Hepatocyte (in vitro differentiated cells): ENCODE measurements at regions not wholly inside any gene's neighbourhood (a gene's known extent, or its start where the extent isn't known, plus 50 kb on each side); places are given as distances from the start of the nearest gene placed in this dataset.

Experiments
- DNase-seq: peaks from one replicate; pipeline ENCODE4 v3.0.0-alpha.2; 2016; ENCODE audit warnings: low spot score
- H2AFZ ChIP-seq: fragments of 200-600 bp; sonication (generic); 2 replicates; pipeline ENCODE4 v1.6.0; 2016; ENCODE audit warnings: antibody characterized with exemption, mild to moderate bottlenecking
- H3K27ac ChIP-seq: fragments of 200-600 bp; sonication (generic); 2 replicates; pipeline ENCODE4 v1.5.1; 2016; ENCODE audit warnings: mild to moderate bottlenecking
- H3K27me3 ChIP-seq: fragments of 200-600 bp; sonication (generic); 2 replicates; pipeline ENCODE4 v1.6.1; 2016
- H3K36me3 ChIP-seq: fragments of 200-600 bp; sonication (generic); replicated peaks from 2 replicates; pipeline ENCODE4 v1.5.1; 2016; ENCODE audit warnings: low read depth; ENCODE audit not compliant: insufficient read depth
- H3K4me1 ChIP-seq: fragments of 200-600 bp; sonication (generic); 2 replicates; pipeline ENCODE4 v1.5.1; 2016; ENCODE audit warnings: mild to moderate bottlenecking, moderate library complexity; ENCODE audit not compliant: insufficient read depth
- H3K4me2 ChIP-seq: fragments of 200-600 bp; sonication (generic); 2 replicates; pipeline ENCODE4 v1.6.0; 2016
- H3K4me3 ChIP-seq: fragments of 200-600 bp; sonication (generic); 2 replicates; pipeline ENCODE4 v1.5.1; 2016; ENCODE audit warnings: mild to moderate bottlenecking
- H3K79me2 ChIP-seq: fragments of 200-600 bp; sonication (generic); 2 replicates; pipeline ENCODE4 v1.6.0; 2017; ENCODE audit warnings: mild to moderate bottlenecking
- H3K9me2 ChIP-seq: fragments of 200-600 bp; sonication (generic); replicated peaks from 2 replicates; pipeline ENCODE4 v1.6.0; 2017; ENCODE audit warnings: mild to moderate bottlenecking; ENCODE audit not compliant: insufficient read depth
- H3K9me3 ChIP-seq: fragments of 200-600 bp; sonication (generic); 2 replicates; pipeline ENCODE4 v1.5.1; 2016; ENCODE audit warnings: low read depth, mild to moderate bottlenecking
- H4K20me1 ChIP-seq: fragments of 200-600 bp; sonication (generic); 2 replicates; pipeline ENCODE4 v1.6.0; 2016; ENCODE audit warnings: mild to moderate bottlenecking; ENCODE audit not compliant: insufficient read depth, poor library complexity, severe bottlenecking
- CTCF ChIP-seq: fragments of 200-600 bp; sonication (generic); IDR thresholded peaks from 2 replicates; pipeline ENCODE4 v1.5.1; 2016; ENCODE audit warnings: antibody characterized with exemption, mild to moderate bottlenecking; ENCODE audit not compliant: poor library complexity
- EZH2 ChIP-seq: fragments of 200-600 bp; sonication (generic); IDR thresholded peaks from 2 replicates; pipeline ENCODE4 v1.6.1; 2016; ENCODE audit warnings: antibody characterized with exemption, mild to moderate bottlenecking, borderline replicate concordance
- EZH2phosphoT487 ChIP-seq: fragments of 200-600 bp; sonication (generic); IDR thresholded peaks from one replicate; pipeline ENCODE4 v1.6.1; 2018; ENCODE audit warnings: antibody characterized with exemption, mild to moderate bottlenecking, low read depth, moderate library complexity; ENCODE audit not compliant: unreplicated experiment, severe bottlenecking
- WGBS: methylation state at CpG from one replicate; pipeline ENCODE4 v1.1.6; 2016; ENCODE audit warnings: low lambda C conversion rate; ENCODE audit errors: missing lambda C conversion rate; 5-methylcytosine and 5-hydroxymethylcytosine counted together

GRCh38 chr9:91151718-91152095 is 210.0 kb downstream of the AUH start:
- H3K27ac ChIP-seq: peak overlapping the region; percentile 45
- no peaks in the 10 kb centered on the region for H3K36me3 ChIP-seq
- no peaks in the 10 kb centered on the region for H3K4me1 ChIP-seq
- no peaks in the 10 kb centered on the region for H3K9me3 ChIP-seq
- TF ChIP-seq EZH2 (no peak), EZH2phosphoT487 (no peak), CTCF (no peak)
- no peaks in the 10 kb centered on the region for H3K9me2 ChIP-seq
- H4K20me1 ChIP-seq: no peaks in the 10 kb centered on the region
- H3K79me2 ChIP-seq: no peaks in the 10 kb centered on the region
- H3K27me3 ChIP-seq: no peaks in the 10 kb centered on the region
- no peak overlapping the region for H3K4me3 ChIP-seq
- no peak overlapping the region for H2AFZ ChIP-seq
- 82% methylated on average over 4 of the region's 4 CpGs for WGBS
- no peak for DNase-seq
- no peak overlapping the region for H3K4me2 ChIP-seq

DNA sequence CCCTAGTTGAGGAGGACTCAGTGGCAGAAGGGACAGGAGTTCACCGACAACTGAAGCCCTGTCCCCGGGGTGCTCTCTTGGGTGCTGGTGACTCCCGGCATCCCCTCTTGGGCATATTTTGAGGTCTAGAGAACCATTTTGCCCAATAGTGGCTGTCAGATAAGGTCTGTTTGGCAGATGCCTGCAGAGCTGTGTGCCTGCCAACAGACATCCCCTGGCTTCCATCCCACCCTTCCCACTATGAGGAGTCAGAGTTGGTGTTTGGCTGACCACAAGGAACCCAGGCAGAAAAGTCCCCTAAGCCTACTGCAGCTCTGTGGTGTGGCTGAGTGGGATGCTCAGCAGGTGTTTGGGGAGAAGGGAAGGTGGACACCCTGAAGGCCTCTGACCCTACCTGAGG is 207.0 kb downstream of the AUH start:
- H3K4me3 ChIP-seq: no peak overlapping the region
- no peaks in the 10 kb centered on the region for H3K36me3 ChIP-seq
- no peaks in the 10 kb centered on the region for H4K20me1 ChIP-seq
- TF ChIP-seq CTCF (no peak), EZH2 (no peak), EZH2phosphoT487 (no peak)
- H3K4me2 ChIP-seq: no peak overlapping the region
- WGBS: 97% methylated on average over 3 of the region's 3 CpGs
- H3K79me2 ChIP-seq: no peaks in the 10 kb centered on the region
- no peaks in the 10 kb centered on the region for H3K9me2 ChIP-seq
- no peak for DNase-seq
- H3K27ac ChIP-seq: no peak overlapping the region
- no peaks in the 10 kb centered on the region for H3K27me3 ChIP-seq
- no peaks in the 10 kb centered on the region for H3K4me1 ChIP-seq
- H2AFZ ChIP-seq: no peak overlapping the region
- no peaks in the 10 kb centered on the region for H3K9me3 ChIP-seq

GRCh38 chr9:91155181-91155580 is 206.5 kb downstream of the AUH start:
- Histone ChIP-seq H3K27me3 (no peaks in the 10 kb centered on the region), H2AFZ (no peak overlapping the region), H4K20me1 (no peaks in the 10 kb centered on the region), H3K27ac (no peak overlapping the region), H3K9me3 (no peaks in the 10 kb centered on the region), H3K4me2 (no peak overlapping the region), H3K79me2 (no peaks in the 10 kb centered on the region), H3K36me3 (no peaks in the 10 kb centered on the region), H3K9me2 (no peaks in the 10 kb centered on the region), H3K4me1 (no peaks in the 10 kb centered on the region), H3K4me3 (no peak overlapping the region)
- no peak for DNase-seq
- WGBS: 97% methylated on average over 6 of the region's 6 CpGs
- TF ChIP-seq CTCF (no peak), EZH2phosphoT487 (no peak), EZH2 (no peak)

DNA sequence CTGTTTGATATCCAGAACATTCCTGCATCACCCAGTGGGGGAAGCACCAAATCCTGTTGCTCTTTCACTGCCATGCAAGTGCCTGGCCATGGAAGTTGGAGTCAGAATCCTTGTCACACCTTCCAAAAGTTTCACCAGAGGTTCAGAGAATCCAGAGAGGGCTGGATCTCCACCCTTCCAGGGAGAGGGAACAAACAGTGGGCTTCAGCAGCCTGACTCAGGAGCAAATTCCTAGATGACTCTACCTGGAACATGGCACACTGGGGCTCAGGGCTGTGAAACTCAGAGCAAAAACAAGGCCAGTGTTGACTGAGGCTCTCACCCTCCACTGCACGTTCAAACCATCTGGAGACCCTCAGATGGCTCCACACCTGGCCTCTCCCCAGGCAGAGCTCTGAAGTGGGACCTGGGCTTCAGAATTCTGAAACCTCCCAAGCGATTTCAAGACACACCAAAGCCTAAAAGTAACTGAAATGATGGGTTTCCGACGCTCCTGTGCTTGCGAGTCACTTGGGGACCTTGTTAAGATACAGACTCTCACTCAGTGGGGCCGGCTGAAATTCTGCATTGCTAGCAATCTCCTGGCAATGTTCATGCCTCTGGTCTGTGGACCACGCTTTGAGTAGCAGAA is 205.9 kb downstream of the AUH start:
- H3K9me3 ChIP-seq: no peaks in the 10 kb centered on the region

More for the DNA sequence above, 205.9 kb downstream of the AUH start:
- no peak for TF ChIP-seq EZH2phosphoT487
- no peak for TF ChIP-seq CTCF
- TF ChIP-seq EZH2: no peak
- H2AFZ ChIP-seq: no peak overlapping the region
- H3K4me1 ChIP-seq: no peaks in the 10 kb centered on the region
- H3K9me2 ChIP-seq: no peaks in the 10 kb centered on the region
- H3K79me2 ChIP-seq: no peaks in the 10 kb centered on the region
- WGBS: 94% methylated on average over 7 of the region's 7 CpGs
- no peaks in the 10 kb centered on the region for H3K36me3 ChIP-seq
- no peak overlapping the region for H3K4me2 ChIP-seq
- no peak for DNase-seq
- no peaks in the 10 kb centered on the region for H4K20me1 ChIP-seq
- H3K27me3 ChIP-seq: no peaks in the 10 kb centered on the region
- no peak overlapping the region for H3K4me3 ChIP-seq
- no peak overlapping the region for H3K27ac ChIP-seq
